HG02938 (cell line): ENCODE measurements at regions not wholly inside any gene's neighbourhood (a gene's known extent, or its start where the extent isn't known, plus 50 kb on each side); places are given as distances from the start of the nearest gene placed in this dataset.

Experiments
- ATAC-seq: cut with Tn5 transposase; IDR thresholded peaks from one replicate; pipeline ENCODE4 v1.9.1; 2021; ENCODE audit warnings: mild to moderate bottlenecking, moderate library complexity; ENCODE audit not compliant: unreplicated experiment

- no peak for ATAC-seq
Observed at GRCh38 chr3:59161048-59161447, 111.2 kb upstream of the CFAP20DC start.

GRCh38 chr3:59160133-59160746 lies 110.4 kb upstream of the CFAP20DC start:
- ATAC-seq, result no peak

- ATAC-seq, result no peak
Observed at GRCh38 chr3:59153648-59154047, 103.8 kb upstream of the CFAP20DC start.

GRCh38 chr3:59152943-59153342 lies 103.1 kb upstream of the CFAP20DC start:
- no peak for ATAC-seq

- ATAC-seq, result no peak
Observed at GRCh38 chr3:59150039-59150438, 100.2 kb upstream of the CFAP20DC start.

- ATAC-seq, result no peak
Observed at GRCh38 chr3:59149166-59149565, 99.3 kb upstream of the CFAP20DC start.

- ATAC-seq, result no peak
Observed at GRCh38 chr3:59143447-59143846, 93.6 kb upstream of the CFAP20DC start.

- ATAC-seq, result no peak
Observed at GRCh38 chr3:59142556-59142955, 92.7 kb upstream of the CFAP20DC start.

GRCh38 chr3:59138966-59139365 lies 89.1 kb upstream of the CFAP20DC start:
- ATAC-seq, result no peak

- no peak for ATAC-seq
Observed at GRCh38 chr3:59137415-59137814, 87.6 kb upstream of the CFAP20DC start.

GRCh38 chr3:59136081-59136480 lies 86.3 kb upstream of the CFAP20DC start:
- no peak for ATAC-seq

- ATAC-seq, result no peak
Observed at GRCh38 chr3:59135096-59135495, 85.3 kb upstream of the CFAP20DC start.

GRCh38 chr3:59133311-59133710 lies 83.5 kb upstream of the CFAP20DC start:
- no peak for ATAC-seq

- ATAC-seq, result no peak
Observed at GRCh38 chr3:59131016-59131766, 81.4 kb upstream of the CFAP20DC start.

- ATAC-seq, result no peak
Observed at GRCh38 chr3:59128685-59129084, 78.9 kb upstream of the CFAP20DC start.

GRCh38 chr3:59127071-59127470 lies 77.2 kb upstream of the CFAP20DC start:
- ATAC-seq, result no peak

GRCh38 chr3:59126446-59126845 lies 76.6 kb upstream of the CFAP20DC start:
- ATAC-seq, result no peak

GRCh38 chr3:59121346-59122144 lies 71.7 kb upstream of the CFAP20DC start:
- ATAC-seq, result no peak

- ATAC-seq, result no peak
Observed at GRCh38 chr3:59118928-59119327, 69.1 kb upstream of the CFAP20DC start.

- no peak for ATAC-seq
Observed at GRCh38 chr3:59117396-59117795, 67.6 kb upstream of the CFAP20DC start.

GRCh38 chr3:59116233-59116537 lies 66.4 kb upstream of the CFAP20DC start:
- no peak for ATAC-seq
